Upper lobe of right lung (tissue), 1 donor: ENCODE measurements at regions not wholly inside any gene's neighbourhood (a gene's known extent, or its start where the extent isn't known, plus 50 kb on each side); places are given as distances from the start of the nearest gene placed in this dataset.

Source experiments
- ATAC-seq: fragments of 200-7000 bp; cut with Tn5 transposase; one replicate; pipeline ENCODE4 v1.9.1; 2020; ENCODE audit warnings: mild to moderate bottlenecking, moderate library complexity
- DNase-seq: peaks from one replicate; pipeline ENCODE4 v3.0.0-alpha.2; 2020
- H3K27ac ChIP-seq: fragments of 200-600 bp; one replicate; pipeline ENCODE4 v1.8.0; 2022
- H3K27me3 ChIP-seq: fragments of 200-600 bp; one replicate; pipeline ENCODE4 v1.8.0; 2022; ENCODE audit warnings: mild to moderate bottlenecking
- H3K36me3 ChIP-seq: fragments of 200-600 bp; one replicate; pipeline ENCODE4 v1.8.0; 2022
- H3K4me1 ChIP-seq: fragments of 200-600 bp; one replicate; pipeline ENCODE4 v1.8.0; 2022
- H3K4me3 ChIP-seq: fragments of 200-600 bp; one replicate; pipeline ENCODE4 v1.8.0; 2022; ENCODE audit warnings: mild to moderate bottlenecking
- H3K9me3 ChIP-seq: fragments of 200-600 bp; one replicate; pipeline ENCODE4 v1.8.0; 2022
- intact Hi-C: fragments of 100-400 bp; cut with DNase I; formaldehyde crosslinking; loops from one replicate; pipeline ENCODE4 v1.11.0; 2022
- TF ChIP-seq, protein P1 (sequence below): fragments of 200-600 bp; IDR thresholded peaks from one replicate; pipeline ENCODE4 v1.8.0; 2022; ENCODE audit warnings: antibody characterized with exemption
- donor health status: DM: no; HTN: yes; CAD: no; lungs with severe emphysema.

DNA sequence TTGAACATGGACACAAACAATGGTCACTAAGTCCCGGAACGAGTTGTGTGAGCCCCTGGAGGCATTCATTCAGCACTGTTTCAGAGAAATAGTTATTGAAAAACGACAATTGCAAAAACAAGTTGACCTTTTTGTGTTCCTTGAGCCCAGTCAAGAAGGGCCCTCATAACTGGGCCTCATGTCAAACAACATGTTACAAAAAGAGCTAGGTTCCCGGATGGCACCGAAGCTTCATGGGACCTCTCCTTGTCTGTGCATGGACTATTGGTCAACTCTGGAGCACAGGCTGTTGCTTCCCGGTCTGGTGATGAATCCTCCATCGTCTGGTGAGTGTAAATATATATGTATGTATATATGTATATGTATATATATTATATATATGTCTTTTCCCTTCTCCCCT, 176.6 kb downstream of the ALG10 start:
- TF ChIP-seq, protein P1, sequence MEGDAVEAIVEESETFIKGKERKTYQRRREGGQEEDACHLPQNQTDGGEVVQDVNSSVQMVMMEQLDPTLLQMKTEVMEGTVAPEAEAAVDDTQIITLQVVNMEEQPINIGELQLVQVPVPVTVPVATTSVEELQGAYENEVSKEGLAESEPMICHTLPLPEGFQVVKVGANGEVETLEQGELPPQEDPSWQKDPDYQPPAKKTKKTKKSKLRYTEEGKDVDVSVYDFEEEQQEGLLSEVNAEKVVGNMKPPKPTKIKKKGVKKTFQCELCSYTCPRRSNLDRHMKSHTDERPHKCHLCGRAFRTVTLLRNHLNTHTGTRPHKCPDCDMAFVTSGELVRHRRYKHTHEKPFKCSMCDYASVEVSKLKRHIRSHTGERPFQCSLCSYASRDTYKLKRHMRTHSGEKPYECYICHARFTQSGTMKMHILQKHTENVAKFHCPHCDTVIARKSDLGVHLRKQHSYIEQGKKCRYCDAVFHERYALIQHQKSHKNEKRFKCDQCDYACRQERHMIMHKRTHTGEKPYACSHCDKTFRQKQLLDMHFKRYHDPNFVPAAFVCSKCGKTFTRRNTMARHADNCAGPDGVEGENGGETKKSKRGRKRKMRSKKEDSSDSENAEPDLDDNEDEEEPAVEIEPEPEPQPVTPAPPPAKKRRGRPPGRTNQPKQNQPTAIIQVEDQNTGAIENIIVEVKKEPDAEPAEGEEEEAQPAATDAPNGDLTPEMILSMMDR: no peak

DNA sequence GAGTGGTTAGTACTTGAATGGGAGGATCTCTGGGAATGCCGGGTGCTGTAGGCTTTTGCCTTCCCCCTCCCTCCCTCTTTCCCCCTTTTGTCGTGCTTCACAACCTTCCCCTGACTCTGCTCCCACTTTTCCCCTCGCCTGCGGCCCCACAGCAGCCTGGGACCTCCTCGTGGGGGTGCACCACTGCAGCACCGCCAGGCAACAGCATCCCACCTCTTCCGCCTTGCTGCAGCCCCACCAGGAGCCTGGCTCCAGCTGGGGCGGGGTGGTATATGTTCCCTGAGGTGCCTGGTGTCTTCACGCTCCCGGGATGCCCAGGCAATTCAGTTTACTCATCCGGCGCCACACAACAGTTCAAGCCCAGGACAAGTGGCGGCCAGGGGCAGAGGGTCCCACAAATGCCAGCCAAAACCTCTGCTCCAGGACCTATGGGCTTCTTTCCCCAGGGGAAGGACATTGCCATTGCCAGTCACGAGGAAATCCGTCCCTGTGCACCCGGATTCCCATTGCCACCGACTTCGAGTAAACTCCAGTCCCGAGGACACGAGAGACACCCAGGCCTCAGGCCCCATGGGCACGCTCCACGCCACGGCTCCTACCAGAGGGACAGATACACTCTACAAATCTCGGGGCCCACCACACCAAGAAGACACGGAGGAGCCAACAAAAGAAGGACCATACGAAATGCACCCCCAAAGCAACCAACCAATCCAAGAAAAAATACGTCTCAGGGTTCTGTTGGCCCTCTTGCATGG, 181.7 kb downstream of the ALG10 start:
- Histone ChIP-seq H3K36me3 (no peaks in the 10 kb centered on the region), H3K9me3 (no peaks in the 10 kb centered on the region), H3K27ac (no peak overlapping the region), H3K27me3 (no peaks in the 10 kb centered on the region), H3K4me3 (no peak overlapping the region), H3K4me1 (no peaks in the 10 kb centered on the region)
- intact Hi-C loops: no loop called here
- DNase-seq (no peak), ATAC-seq (no peak)
- TF ChIP-seq, protein P1: no peak

More for the DNA sequence above, 176.6 kb downstream of the ALG10 start:
- Histone ChIP-seq H3K36me3 (no peaks in the 10 kb centered on the region), H3K4me3 (no peak overlapping the region), H3K9me3 (no peaks in the 10 kb centered on the region), H3K27me3 (no peaks in the 10 kb centered on the region), H3K27ac (no peak overlapping the region), H3K4me1 (no peaks in the 10 kb centered on the region)
- DNase-seq (no peak), ATAC-seq (no peak)
- intact Hi-C loops: no loop called here

DNA sequence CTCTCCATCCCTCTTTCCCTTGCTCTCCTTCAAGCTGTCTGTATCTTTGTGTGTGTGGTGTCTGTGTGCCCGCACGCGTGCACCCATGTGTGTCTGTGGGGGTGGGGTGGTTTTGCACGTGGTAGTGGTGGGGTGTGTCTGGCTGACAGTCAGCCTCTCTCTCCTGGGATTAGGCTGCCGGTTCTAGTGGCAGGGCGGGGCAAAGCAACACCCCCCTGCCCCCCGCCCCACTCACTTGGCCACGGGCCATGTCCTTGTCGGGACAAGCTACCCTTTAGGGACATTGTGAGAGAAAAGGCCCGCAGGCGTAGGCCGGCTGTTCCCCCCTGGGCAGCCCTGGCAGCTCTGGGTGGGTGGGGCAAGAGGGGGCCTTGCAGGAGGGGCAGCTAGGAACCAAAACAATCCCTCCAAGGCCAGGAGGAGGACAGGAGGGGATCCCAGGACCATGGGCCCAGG, 182.6 kb downstream of the ALG10 start:
- TF ChIP-seq, protein P1: no peak
- ATAC-seq (no peak), DNase-seq (no peak)
- no peaks in the 10 kb centered on the region for H3K27me3 ChIP-seq
- H3K36me3 ChIP-seq: no peaks in the 10 kb centered on the region
- no peak overlapping the region for H3K27ac ChIP-seq
- intact Hi-C loops: no loop called here
- H3K9me3 ChIP-seq: no peaks in the 10 kb centered on the region
- no peaks in the 10 kb centered on the region for H3K4me1 ChIP-seq
- H3K4me3 ChIP-seq: no peak overlapping the region

DNA sequence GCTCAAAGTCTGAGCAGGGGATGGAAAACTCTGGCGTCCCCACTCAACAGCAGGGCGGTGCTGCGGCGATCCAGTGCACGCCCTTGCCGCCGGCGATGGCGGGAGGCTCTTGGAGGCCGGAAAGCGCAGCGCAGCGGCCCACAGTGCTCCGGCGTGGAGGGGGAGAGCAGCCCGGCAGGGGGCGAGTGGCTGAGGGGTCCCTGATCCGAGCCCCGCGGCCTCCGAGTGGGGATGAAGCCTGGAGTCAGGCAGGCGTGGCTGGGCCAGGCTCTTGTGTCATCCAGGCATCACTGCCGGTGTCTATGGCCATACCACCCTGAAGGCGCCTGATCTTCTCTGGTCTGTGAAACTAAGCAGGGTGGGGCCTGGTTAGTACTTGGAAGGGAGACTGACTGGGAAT, 183.1 kb downstream of the ALG10 start:
- no peak for ATAC-seq
- intact Hi-C loops: no loop called here
- no peaks in the 10 kb centered on the region for H3K36me3 ChIP-seq
- no peak for DNase-seq
- no peaks in the 10 kb centered on the region for H3K4me1 ChIP-seq
- H3K27ac ChIP-seq: no peak overlapping the region
- no peak overlapping the region for H3K4me3 ChIP-seq
- no peaks in the 10 kb centered on the region for H3K27me3 ChIP-seq
- TF ChIP-seq, protein P1: no peak
- H3K9me3 ChIP-seq: no peaks in the 10 kb centered on the region

DNA sequence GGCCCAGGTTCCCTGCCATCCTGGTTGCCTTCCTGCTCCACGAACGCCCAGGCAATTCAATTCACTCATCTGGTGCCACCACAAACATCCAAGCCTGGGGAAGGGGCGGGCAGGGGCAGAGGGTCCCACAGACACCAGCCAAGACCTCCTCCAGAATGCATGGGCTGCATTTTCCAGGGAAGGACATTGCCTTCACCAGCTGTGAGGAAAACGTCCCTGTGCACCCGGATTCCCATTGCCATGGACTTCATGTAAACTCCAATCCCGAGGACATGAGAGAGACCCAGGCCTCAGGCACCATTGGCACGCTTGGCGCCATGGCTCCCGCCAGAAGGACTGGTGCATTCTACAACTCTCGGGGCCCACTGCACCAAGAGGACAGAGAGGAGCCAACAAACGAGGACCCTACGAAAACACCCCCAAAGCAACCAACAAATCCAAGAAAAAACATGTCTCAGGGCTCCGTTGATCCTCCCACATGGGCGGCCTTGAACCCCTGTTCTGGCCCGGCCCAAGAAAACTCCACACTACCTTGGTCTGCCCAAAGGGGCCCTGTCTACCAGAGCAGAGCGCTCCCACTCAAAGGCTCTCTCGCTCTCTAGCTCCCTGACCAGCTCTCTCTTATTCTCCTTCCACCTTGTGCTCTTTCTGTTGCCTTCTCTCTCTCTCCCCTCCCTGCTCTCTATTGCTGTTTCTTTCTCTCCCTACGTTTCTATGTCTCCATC, 183.9 kb downstream of the ALG10 start:
- no peak for ATAC-seq
- Histone ChIP-seq H3K4me3 (no peak overlapping the region), H3K4me1 (no peaks in the 10 kb centered on the region), H3K36me3 (no peaks in the 10 kb centered on the region), H3K9me3 (no peaks in the 10 kb centered on the region), H3K27ac (no peak overlapping the region), H3K27me3 (no peaks in the 10 kb centered on the region)
- DNase-seq: no peak
- TF ChIP-seq, protein P1: no peak
- intact Hi-C loops: no loop called here
